GM23248 (cell line): ENCODE measurements at regions not wholly inside any gene's neighbourhood (a gene's known extent, or its start where the extent isn't known, plus 50 kb on each side); places are given as distances from the start of the nearest gene placed in this dataset.

Experiments used
- DNase-seq: peaks from one replicate; pipeline ENCODE4 v3.0.0-alpha.2; 2015
- H2AFZ ChIP-seq: fragments of 200-600 bp; sonication (generic); 2 replicates; pipeline ENCODE4 v1.6.1; 2016; ENCODE audit warnings: antibody characterized with exemption
- H3F3A ChIP-seq: fragments of 200-600 bp; sonication (generic); 2 replicates; pipeline ENCODE4 v1.6.1; 2016; ENCODE audit warnings: mild to moderate bottlenecking, antibody characterized with exemption, mixed run types; ENCODE audit not compliant: insufficient read depth
- H3K27ac ChIP-seq: fragments of 200-600 bp; sonication (generic); 2 replicates; pipeline ENCODE4 v1.5.1; 2016; ENCODE audit warnings: mild to moderate bottlenecking
- H3K27me3 ChIP-seq: fragments of 200-600 bp; sonication (generic); replicated peaks from 2 replicates; pipeline ENCODE4 v1.6.1; 2016; ENCODE audit warnings: mild to moderate bottlenecking; ENCODE audit not compliant: insufficient read depth
- H3K36me3 ChIP-seq: fragments of 200-600 bp; sonication (generic); 2 replicates; pipeline ENCODE4 v1.6.1; 2016; ENCODE audit warnings: low read depth, mild to moderate bottlenecking
- H3K4me1 ChIP-seq: fragments of 200-600 bp; sonication (generic); 2 replicates; pipeline ENCODE4 v1.6.1; 2016; ENCODE audit warnings: mild to moderate bottlenecking; ENCODE audit not compliant: insufficient read depth
- H3K4me2 ChIP-seq: fragments of 200-600 bp; sonication (generic); one replicate; pipeline ENCODE4 v1.6.1; 2016; ENCODE audit warnings: mild to moderate bottlenecking; ENCODE audit not compliant: unreplicated experiment
- H3K4me3 ChIP-seq: fragments of 200-600 bp; sonication (generic); 2 replicates; pipeline ENCODE4 v1.5.1; 2016; ENCODE audit warnings: mild to moderate bottlenecking
- H3K79me2 ChIP-seq: fragments of 200-600 bp; sonication (generic); 2 replicates; pipeline ENCODE4 v1.6.1; 2016; ENCODE audit warnings: mild to moderate bottlenecking; ENCODE audit not compliant: insufficient read depth
- H3K9ac ChIP-seq: fragments of 200-600 bp; sonication (generic); 2 replicates; pipeline ENCODE4 v1.6.1; 2016; ENCODE audit warnings: mild to moderate bottlenecking
- H3K9me2 ChIP-seq: fragments of 200-600 bp; sonication (generic); 2 replicates; pipeline ENCODE4 v1.6.1; 2016; ENCODE audit warnings: mixed run types, mild to moderate bottlenecking, moderate library complexity; ENCODE audit not compliant: insufficient read depth
- H3K9me3 ChIP-seq: fragments of 200-600 bp; sonication (generic); one replicate; pipeline ENCODE4 v1.6.1; 2017; ENCODE audit warnings: low read depth
- H4K20me1 ChIP-seq: fragments of 200-600 bp; sonication (generic); 2 replicates; pipeline ENCODE4 v1.6.0; 2016; ENCODE audit not compliant: insufficient read depth
- EZH2 ChIP-seq: fragments of 200-600 bp; sonication (generic); IDR thresholded peaks from 2 replicates; pipeline ENCODE4 v1.6.1; 2018; ENCODE audit warnings: antibody characterized with exemption, mild to moderate bottlenecking; ENCODE audit not compliant: insufficient read depth, poor library complexity, severe bottlenecking
- EZH2phosphoT487 ChIP-seq: fragments of 200-600 bp; sonication (generic); IDR thresholded peaks from 2 replicates; pipeline ENCODE4 v1.6.1; 2018; ENCODE audit warnings: antibody characterized with exemption, moderate library complexity, mild to moderate bottlenecking, low read depth; ENCODE audit not compliant: insufficient read depth
- WGBS, 2 experiments: methylation state at CpG; one replicate each; pipeline ENCODE4 v1.1.6; 2015 to 2017; ENCODE audit warnings: low lambda C conversion rate in 2 of 2, low coverage in 1 of 2; ENCODE audit errors: missing lambda C conversion rate in 2 of 2; 5-methylcytosine and 5-hydroxymethylcytosine counted together
- in situ Hi-C: fragments of 300-500 bp; cut with MboI; formaldehyde crosslinking; loops from 2 replicates; pipeline ENCODE4 v1.15.0; 2020

GRCh38 chr3:145865399-145866018, 295.5 kb downstream of the PLOD2 start:
- Histone ChIP-seq H2AFZ (no peak overlapping the region), H3K9ac (no peak overlapping the region), H4K20me1 (no peaks in the 10 kb centered on the region), H3K4me2 (no peak overlapping the region), H3K36me3 (no peaks in the 10 kb centered on the region), H3K4me1 (no peaks in the 10 kb centered on the region), H3K9me2 (no peaks in the 10 kb centered on the region), H3K4me3 (no peak overlapping the region), H3K27me3 (no peaks in the 10 kb centered on the region), H3K9me3 (no peaks in the 10 kb centered on the region), H3K27ac (no peak overlapping the region), H3K79me2 (no peaks in the 10 kb centered on the region), H3F3A (no peaks in the 10 kb centered on the region)
- TF ChIP-seq EZH2 = no peak
- TF ChIP-seq EZH2phosphoT487 = no peak
- 28 to 43% methylated on average over 4 of the region's 4 CpGs for WGBS, 2 experiments
- no peak for DNase-seq
- in situ Hi-C loops = no loop called here

GRCh38 chr3:145869958-145870357, 291.0 kb downstream of the PLOD2 start:
- no peak for TF ChIP-seq EZH2
- no peak for TF ChIP-seq EZH2phosphoT487
- 26 to 40% methylated on average over 1 of the region's 1 CpG for WGBS, 2 experiments
- no peak overlapping the region for H3K9ac ChIP-seq
- H3K79me2 ChIP-seq = no peaks in the 10 kb centered on the region
- no peaks in the 10 kb centered on the region for H3K4me1 ChIP-seq
- H3K9me3 ChIP-seq = no peaks in the 10 kb centered on the region
- H4K20me1 ChIP-seq = no peaks in the 10 kb centered on the region
- H3K27me3 ChIP-seq = no peaks in the 10 kb centered on the region
- no peaks in the 10 kb centered on the region for H3K9me2 ChIP-seq
- no peak overlapping the region for H3K4me2 ChIP-seq
- H3K36me3 ChIP-seq = no peaks in the 10 kb centered on the region
- in situ Hi-C loops = no loop called here
- no peaks in the 10 kb centered on the region for H3F3A ChIP-seq
- no peak overlapping the region for H3K27ac ChIP-seq
- H2AFZ ChIP-seq = no peak overlapping the region
- DNase-seq = no peak
- no peak overlapping the region for H3K4me3 ChIP-seq

GRCh38 chr3:145882436-145882835, 278.5 kb downstream of the PLOD2 start:
- Histone ChIP-seq H4K20me1 (no peaks in the 10 kb centered on the region), H3K27ac (no peak overlapping the region), H3K9ac (no peak overlapping the region), H3F3A (no peaks in the 10 kb centered on the region), H3K4me1 (no peaks in the 10 kb centered on the region), H3K9me2 (no peaks in the 10 kb centered on the region), H2AFZ (no peak overlapping the region), H3K4me3 (no peak overlapping the region), H3K79me2 (no peaks in the 10 kb centered on the region), H3K27me3 (no peaks in the 10 kb centered on the region), H3K9me3 (no peaks in the 10 kb centered on the region), H3K4me2 (no peak overlapping the region), H3K36me3 (no peaks in the 10 kb centered on the region)
- TF ChIP-seq EZH2 = no peak
- no peak for TF ChIP-seq EZH2phosphoT487
- peak; percentile 52 for DNase-seq
- 48 to 49% methylated on average over 2 of the region's 2 CpGs for WGBS, 2 experiments
- in situ Hi-C loops = no loop called here

GRCh38 chr3:145889730-145890129, 271.3 kb downstream of the PLOD2 start:
- Histone ChIP-seq H3K4me1 (no peaks in the 10 kb centered on the region), H3K79me2 (no peaks in the 10 kb centered on the region), H3K27ac (no peak overlapping the region), H2AFZ (no peak overlapping the region), H3K9me2 (no peaks in the 10 kb centered on the region), H3K4me3 (no peak overlapping the region), H3F3A (no peaks in the 10 kb centered on the region), H3K36me3 (no peaks in the 10 kb centered on the region), H3K9ac (no peak overlapping the region), H3K4me2 (no peak overlapping the region), H3K9me3 (no peaks in the 10 kb centered on the region), H3K27me3 (no peaks in the 10 kb centered on the region), H4K20me1 (no peaks in the 10 kb centered on the region)
- DNase-seq = no peak
- 34 to 51% methylated on average over 2 of the region's 2 CpGs for WGBS, 2 experiments
- no peak for TF ChIP-seq EZH2
- TF ChIP-seq EZH2phosphoT487 = no peak
- in situ Hi-C loops = no loop called here

- Histone ChIP-seq H3K27ac (no peak overlapping the region), H3K4me3 (no peak overlapping the region), H2AFZ (peak overlapping the region; percentile 13; the same call in 1 of the 2 replicates), H3K9me2 (no peaks in the 10 kb centered on the region), H3K4me1 (no peaks in the 10 kb centered on the region), H4K20me1 (no peaks in the 10 kb centered on the region), H3K9me3 (no peaks in the 10 kb centered on the region), H3K36me3 (no peaks in the 10 kb centered on the region), H3K9ac (no peak overlapping the region), H3K27me3 (no peaks in the 10 kb centered on the region), H3F3A (no peaks in the 10 kb centered on the region), H3K4me2 (no peak overlapping the region), H3K79me2 (no peaks in the 10 kb centered on the region)
- DNase-seq = no peak
- no peak for TF ChIP-seq EZH2phosphoT487
- no peak for TF ChIP-seq EZH2
- in situ Hi-C loops = no loop called here
- WGBS, 2 experiments = 51 to 57% methylated on average over 3 of the region's 3 CpGs
Measured at GRCh38 chr3:145892869-145893268, 268.1 kb downstream of the PLOD2 start.
